PC-3 (cell line): ENCODE measurements at regions not wholly inside any gene's neighbourhood (a gene's known extent, or its start where the extent isn't known, plus 50 kb on each side); places are given as distances from the start of the nearest gene placed in this dataset.

Experiments
- EZH2 ChIP-seq: fragments of 300-600 bp; sonication (generic); IDR thresholded peaks from one replicate; pipeline ENCODE4 v1.6.1; 2017; ENCODE audit warnings: antibody characterized with exemption, mild to moderate bottlenecking, low read length; ENCODE audit not compliant: unreplicated experiment
- EZH2phosphoT487 ChIP-seq: fragments of 300-600 bp; sonication (generic); IDR thresholded peaks from 2 replicates; pipeline ENCODE4 v1.6.1; 2018; ENCODE audit warnings: mild to moderate bottlenecking, antibody characterized with exemption, low read length, borderline replicate concordance
- TF ChIP-seq, protein P1 (sequence below): fragments of 300-600 bp; sonication (generic); conservative IDR thresholded peaks from 2 replicates; pipeline ENCODE4 v1.5.1; 2017; ENCODE audit warnings: antibody characterized with exemption, low read depth, mild to moderate bottlenecking, low read length

DNA sequence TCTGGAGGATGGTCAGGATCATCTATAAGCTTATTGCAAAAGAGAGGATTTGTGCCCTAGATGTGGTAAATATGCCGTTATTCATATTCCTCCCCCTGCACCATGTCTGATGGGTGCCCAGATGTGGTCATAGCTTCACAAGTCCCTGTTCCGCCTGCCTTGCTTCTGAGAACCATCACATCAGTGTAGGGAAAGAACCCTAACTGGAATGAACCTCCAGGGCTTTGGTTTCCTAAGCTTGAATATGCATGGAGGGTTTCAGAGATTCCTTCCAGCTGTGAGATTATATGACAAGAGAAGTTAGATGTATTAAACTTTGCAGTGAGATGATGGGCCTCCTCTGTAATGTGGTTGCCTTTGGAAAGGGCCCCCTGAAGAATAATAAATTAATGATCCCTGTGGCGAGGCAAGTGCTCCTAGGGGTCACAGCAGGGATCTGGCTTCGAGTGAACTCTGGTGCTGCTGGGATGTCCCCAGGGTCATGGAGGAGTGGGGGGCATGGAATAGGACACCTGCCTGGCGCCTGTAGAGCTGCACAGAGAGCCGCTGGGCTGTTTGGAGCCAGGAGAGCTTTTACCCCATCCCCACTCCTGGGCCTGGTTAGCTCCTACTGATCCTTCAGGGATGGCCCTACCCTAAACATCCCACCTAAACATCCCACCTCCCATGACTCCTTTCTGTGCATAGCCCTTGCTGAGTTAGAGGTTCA, 56.0 kb upstream of the IRS2 start:
- TF ChIP-seq, protein P1, sequence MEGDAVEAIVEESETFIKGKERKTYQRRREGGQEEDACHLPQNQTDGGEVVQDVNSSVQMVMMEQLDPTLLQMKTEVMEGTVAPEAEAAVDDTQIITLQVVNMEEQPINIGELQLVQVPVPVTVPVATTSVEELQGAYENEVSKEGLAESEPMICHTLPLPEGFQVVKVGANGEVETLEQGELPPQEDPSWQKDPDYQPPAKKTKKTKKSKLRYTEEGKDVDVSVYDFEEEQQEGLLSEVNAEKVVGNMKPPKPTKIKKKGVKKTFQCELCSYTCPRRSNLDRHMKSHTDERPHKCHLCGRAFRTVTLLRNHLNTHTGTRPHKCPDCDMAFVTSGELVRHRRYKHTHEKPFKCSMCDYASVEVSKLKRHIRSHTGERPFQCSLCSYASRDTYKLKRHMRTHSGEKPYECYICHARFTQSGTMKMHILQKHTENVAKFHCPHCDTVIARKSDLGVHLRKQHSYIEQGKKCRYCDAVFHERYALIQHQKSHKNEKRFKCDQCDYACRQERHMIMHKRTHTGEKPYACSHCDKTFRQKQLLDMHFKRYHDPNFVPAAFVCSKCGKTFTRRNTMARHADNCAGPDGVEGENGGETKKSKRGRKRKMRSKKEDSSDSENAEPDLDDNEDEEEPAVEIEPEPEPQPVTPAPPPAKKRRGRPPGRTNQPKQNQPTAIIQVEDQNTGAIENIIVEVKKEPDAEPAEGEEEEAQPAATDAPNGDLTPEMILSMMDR, result no peak
- TF ChIP-seq EZH2 (no peak), EZH2phosphoT487 (no peak)
